Heart right ventricle (tissue), 16 donors: ENCODE measurements at regions not wholly inside any gene's neighbourhood (a gene's known extent, or its start where the extent isn't known, plus 50 kb on each side); places are given as distances from the start of the nearest gene placed in this dataset.

ENCODE experiments used
- ATAC-seq, 8 donors: fragments of 200-7000 bp; cut with Tn5 transposase; one replicate each; pipeline ENCODE4 v1.9.1; 2020; ENCODE audit warnings: mild to moderate bottlenecking in 8 of 8, moderate library complexity in 8 of 8, moderate number of reproducible peaks in 1 of 8
- DNase-seq, 2 donors: peaks; one replicate each; pipeline ENCODE4 v3.0.0-alpha.2; 2020
- H3K27ac ChIP-seq, 10 donors: fragments of 200-600 bp; sonication (generic) in 2 of 10; one replicate each; pipeline versions ENCODE4 v1.5.0 to v1.8.0; 2020 to 2022; ENCODE audit warnings: mild to moderate bottlenecking in 3 of 10
- H3K27me3 ChIP-seq, 7 donors: fragments of 200-600 bp; one replicate each; pipeline ENCODE4 v1.8.0; 2021 to 2022; ENCODE audit warnings: mild to moderate bottlenecking in 2 of 7
- H3K36me3 ChIP-seq, 9 donors: fragments of 200-600 bp; sonication (generic) in 1 of 9; one replicate each; pipeline versions ENCODE4 v1.5.0 to v1.8.0; 2020 to 2022; ENCODE audit warnings: mild to moderate bottlenecking in 2 of 9
- H3K4me1 ChIP-seq, 9 donors: fragments of 200-600 bp; sonication (generic) in 1 of 9; one replicate each; pipeline versions ENCODE4 v1.5.0 to v1.8.0; 2020 to 2022; ENCODE audit warnings: mild to moderate bottlenecking in 4 of 9
- H3K4me3 ChIP-seq, 10 donors: fragments of 200-600 bp; sonication (generic) in 2 of 10; one replicate each; pipeline versions ENCODE4 v1.5.0 to v1.8.0; 2020 to 2022; ENCODE audit warnings: mild to moderate bottlenecking in 7 of 10, moderate library complexity in 2 of 10
- H3K9me3 ChIP-seq, 11 donors: fragments of 200-600 bp in 10 of 11; sonication (generic) in 2 of 11; one replicate each; pipeline versions ENCODE4 v1.5.0 to v1.8.0; 2013 to 2022; ENCODE audit warnings: mild to moderate bottlenecking in 2 of 11, control low read depth in 1 of 11, moderate library complexity in 1 of 11
- CTCF ChIP-seq, 9 donors: fragments of 200-600 bp; sonication (generic) in 2 of 9; IDR thresholded peaks; one replicate each; pipeline versions ENCODE4 v1.5.0 to v1.8.0; 2021 to 2022; ENCODE audit warnings: antibody characterized with exemption in 9 of 9, mild to moderate bottlenecking in 5 of 9, moderate library complexity in 1 of 9
- WGBS, 2 donors: extraction: QIAGEN DNeasy Blood & Tissue Kit; methylation state at CpG; one replicate each; pipeline ENCODE4 v1.1.7; 2013; ENCODE audit warnings: inconsistent platforms in 1 of 2; 5-methylcytosine and 5-hydroxymethylcytosine counted together
- intact Hi-C, 10 donors: fragments of 100-400 bp; cut with DNase I; formaldehyde crosslinking; loops; one replicate each; pipeline versions ENCODE4 v1.11.1 to v1.14.2; 2022
- donor health status: Arrhythmogenic right ventricular cardiomyopathy.
- donor health status: ischemic (EF 13 %, LVEDD 7.1; RV severe dilation, severe dysfunction).
- donor health status: healthy with polysubstance abuse.
- donor health status: DM: no; HTN: yes; CAD: no.
- donor health status: DM: no; HTN: no; CAD: no.
- donor health status: ischemic (EF 25% LVEDD 6.9; RV normal size, moderate dysfunction).
- donor health status: ischemic (EF 25% LVEDD 5.7; RV mildly dilated, moderate dysfunction).
- donor health status: healthy.
- donor health status: DM: yes; HTN: yes; CAD: no.
- donor health status: Ischemic cardiomyopathy.
- donor health status: ischemic (EF 35%, LVEDD 5.7; RV mildly dilated, moderate dysfunction).
- donor health status: nonischemic (EF 11% LVEDD 7.7; RV severe dilation, severe dysfunction).
- donor health status: DM: yes; HTN: yes; CAD: no.
- donor health status: PGD.
- donor health status: ischemic (EF 29% LVEDD 5.4; RV normal size, mild dysfunction).
- donor health status: nonischemic (EF 23%, LVEDD 6.1; RV moderate dilation, normal function).

- no peak for DNase-seq
- no peaks in the 10 kb centered on the region for H3K36me3 ChIP-seq
- 53 to 76% methylated on average over 1 of the region's 1 CpG for WGBS, 2 donors
- peak in 8 of 9 donors; percentile 7 to 59 (median 44) for TF ChIP-seq CTCF (IDR thresholded peaks at IDR 0.05)
- H3K27me3 ChIP-seq = no peaks in the 10 kb centered on the region
- no peak overlapping the region for H3K27ac ChIP-seq
- H3K9me3 ChIP-seq = no peaks in the 10 kb centered on the region
- H3K4me1 ChIP-seq = no peaks in the 10 kb centered on the region
- intact Hi-C loops = loop anchor here in 8 of 10 donors (5.0 to 10.0 kb wide), 5 partner anchors 292 to 442 kb away; no protein-coding TSS in a partner anchor
- no peak for ATAC-seq
- H3K4me3 ChIP-seq = no peak overlapping the region
Observed at GRCh38 chr18:34352385-34353163, 127.9 kb upstream of the NOL4 start.

- ATAC-seq (no peak), DNase-seq (no peak)
- Histone ChIP-seq H3K4me3 (no peak overlapping the region), H3K27me3 (no peaks in the 10 kb centered on the region), H3K36me3 (no peaks in the 10 kb centered on the region), H3K9me3 (no peaks in the 10 kb centered on the region), H3K4me1 (peaks cover 0 to 4% (median 0%) of the 10 kb centered on the region in 9 donors), H3K27ac (no peak overlapping the region)
- TF ChIP-seq CTCF (IDR thresholded peaks at IDR 0.05) = no peak
- intact Hi-C loops = loop anchor here in 8 of 10 donors (5.0 to 10.0 kb wide), 5 partner anchors 290 to 440 kb away; no protein-coding TSS in a partner anchor
- 80 to 85% methylated on average over 3 of the region's 3 CpGs for WGBS, 2 donors
Observed at GRCh38 chr18:34354351-34354750, 129.6 kb upstream of the NOL4 start.

GRCh38 chr18:34357944-34358580 lies 133.3 kb upstream of the NOL4 start:
- TF ChIP-seq CTCF (IDR thresholded peaks at IDR 0.05) = no peak
- 86 to 89% methylated on average over 5 of the region's 5 CpGs for WGBS, 2 donors
- peaks cover 0 to 4% (median 0%) of the 10 kb centered on the region in 9 donors for H3K4me1 ChIP-seq
- H3K27me3 ChIP-seq = no peaks in the 10 kb centered on the region
- intact Hi-C loops = loop anchor here in 5 of 10 donors (10.0 kb wide), 3 partner anchors 287 to 437 kb away; no protein-coding TSS in a partner anchor
- H3K4me3 ChIP-seq = no peak overlapping the region
- H3K9me3 ChIP-seq = no peaks in the 10 kb centered on the region
- ATAC-seq (no peak), DNase-seq (no peak)
- H3K36me3 ChIP-seq = no peaks in the 10 kb centered on the region
- no peak overlapping the region for H3K27ac ChIP-seq

GRCh38 chr18:34358923-34359322 lies 134.2 kb upstream of the NOL4 start:
- 64 to 65% methylated on average over 2 of the region's 2 CpGs for WGBS, 2 donors
- H3K9me3 ChIP-seq = no peaks in the 10 kb centered on the region
- DNase-seq (no peak), ATAC-seq (peak in 3 of 8 donors; percentile 41 to 44 (median 44))
- H3K4me1 ChIP-seq = peaks cover 0 to 4% (median 0%) of the 10 kb centered on the region in 9 donors
- no peak for TF ChIP-seq CTCF (IDR thresholded peaks at IDR 0.05)
- H3K27ac ChIP-seq = no peak overlapping the region
- H3K36me3 ChIP-seq = no peaks in the 10 kb centered on the region
- H3K27me3 ChIP-seq = no peaks in the 10 kb centered on the region
- H3K4me3 ChIP-seq = no peak overlapping the region
- intact Hi-C loops = loop anchor here in 5 of 10 donors (10.0 kb wide), 3 partner anchors 286 to 436 kb away; no protein-coding TSS in a partner anchor
